ENCODE measurements at regions not wholly inside any gene's neighbourhood (a gene's known extent, or its start where the extent isn't known, plus 50 kb on each side); places are given as distances from the start of the nearest gene placed in this dataset.

DNA sequence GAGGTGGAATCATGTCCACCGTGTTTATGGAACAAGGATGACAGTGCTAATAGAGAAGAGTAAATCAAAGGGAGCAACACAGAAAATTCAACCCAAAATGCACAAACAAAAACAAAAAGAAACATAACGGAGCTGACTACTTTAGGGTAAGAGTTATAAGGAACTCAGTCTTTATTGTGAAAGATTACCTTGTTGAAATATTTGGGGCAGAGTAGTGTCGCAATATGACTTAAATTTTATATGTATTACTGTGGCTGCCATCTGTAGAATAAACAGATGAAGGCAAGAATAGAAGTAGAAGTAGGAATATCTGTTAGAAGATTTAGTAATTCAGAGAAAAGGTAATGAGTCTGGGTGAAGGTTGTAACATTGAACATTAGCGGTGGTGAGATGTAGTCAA lies 913.9 kb downstream of the BRINP3 start:
- Histone ChIP-seq H3K27me3 (ENCODE audit: control insufficient read depth, insufficient read depth, low read length) (no peaks in the 10 kb centered on the region), H3K27ac (ENCODE audit: low read depth in 2 of 2, low read length in 2 of 2) (no peak overlapping the region), H3K4me3 (ENCODE audit: low read length in 3 of 3) (no peak overlapping the region), H3K36me3 (ENCODE audit: control insufficient read depth in 2 of 3, insufficient read depth in 3 of 3, low read length in 3 of 3) (no peaks in the 10 kb centered on the region), H3K9me3 (ENCODE audit: control insufficient read depth in 2 of 3, insufficient read depth in 1 of 3, low read length in 3 of 3) (no peaks in the 10 kb centered on the region), H3K9ac (ENCODE audit: low read length in 3 of 3) (no peak overlapping the region), H3K4me1 (ENCODE audit: control insufficient read depth in 2 of 3, insufficient read depth in 2 of 3, low read depth in 1 of 3, low read length in 3 of 3) (no peaks in the 10 kb centered on the region)
- no peak for DNase-seq
- FAIRE-seq: no peak
- TF ChIP-seq, protein P1, sequence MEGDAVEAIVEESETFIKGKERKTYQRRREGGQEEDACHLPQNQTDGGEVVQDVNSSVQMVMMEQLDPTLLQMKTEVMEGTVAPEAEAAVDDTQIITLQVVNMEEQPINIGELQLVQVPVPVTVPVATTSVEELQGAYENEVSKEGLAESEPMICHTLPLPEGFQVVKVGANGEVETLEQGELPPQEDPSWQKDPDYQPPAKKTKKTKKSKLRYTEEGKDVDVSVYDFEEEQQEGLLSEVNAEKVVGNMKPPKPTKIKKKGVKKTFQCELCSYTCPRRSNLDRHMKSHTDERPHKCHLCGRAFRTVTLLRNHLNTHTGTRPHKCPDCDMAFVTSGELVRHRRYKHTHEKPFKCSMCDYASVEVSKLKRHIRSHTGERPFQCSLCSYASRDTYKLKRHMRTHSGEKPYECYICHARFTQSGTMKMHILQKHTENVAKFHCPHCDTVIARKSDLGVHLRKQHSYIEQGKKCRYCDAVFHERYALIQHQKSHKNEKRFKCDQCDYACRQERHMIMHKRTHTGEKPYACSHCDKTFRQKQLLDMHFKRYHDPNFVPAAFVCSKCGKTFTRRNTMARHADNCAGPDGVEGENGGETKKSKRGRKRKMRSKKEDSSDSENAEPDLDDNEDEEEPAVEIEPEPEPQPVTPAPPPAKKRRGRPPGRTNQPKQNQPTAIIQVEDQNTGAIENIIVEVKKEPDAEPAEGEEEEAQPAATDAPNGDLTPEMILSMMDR (IDR thresholded peaks at IDR 0.05; ENCODE audit: borderline replicate concordance, extremely low read depth, insufficient read depth): no peak
- intact Hi-C loops (cut with DNase I): no loop called here

DNA sequence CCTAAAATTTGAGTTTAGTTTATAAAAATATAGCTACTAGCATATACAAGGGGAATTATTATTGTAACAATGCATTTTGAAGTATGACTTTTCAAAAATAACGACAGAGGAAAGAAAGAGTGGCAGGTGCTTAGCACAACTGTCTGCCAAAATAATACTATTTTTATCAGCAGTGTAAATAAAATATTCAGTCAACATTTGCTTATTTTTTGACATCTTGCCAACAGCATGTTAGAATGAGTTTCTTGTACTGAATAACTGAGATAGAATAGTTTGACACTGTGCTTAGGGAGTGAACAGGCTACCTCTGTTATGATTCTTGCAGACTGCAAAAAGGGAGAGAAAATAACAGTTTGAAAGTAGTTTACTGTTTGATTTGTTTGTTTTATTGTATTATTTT lies 909.8 kb downstream of the BRINP3 start:
- TF ChIP-seq, protein P1 (IDR thresholded peaks at IDR 0.05; ENCODE audit: borderline replicate concordance, extremely low read depth, insufficient read depth): no peak
- intact Hi-C loops (cut with DNase I): no loop called here
- no peak for FAIRE-seq

DNA sequence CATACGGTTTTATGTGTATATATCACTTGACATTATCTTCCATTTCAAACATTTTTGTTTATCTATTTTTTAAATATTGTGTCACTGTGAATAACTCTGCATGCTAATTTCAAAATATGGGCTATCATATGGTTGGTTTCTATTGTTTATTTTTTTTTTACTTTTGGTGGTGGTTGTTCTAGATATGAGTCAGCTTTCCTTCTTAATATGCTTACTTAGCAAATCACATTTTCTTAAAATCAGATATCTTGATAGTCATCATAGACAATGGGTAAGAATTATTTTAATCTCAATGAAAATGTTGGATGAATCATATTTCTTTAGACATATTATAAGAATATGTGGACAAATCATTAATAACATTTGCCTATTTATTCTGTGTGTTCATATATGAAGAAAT lies 881.5 kb downstream of the BRINP3 start:
- FAIRE-seq (no peak), DNase-seq (no peak)
- Histone ChIP-seq H3K4me3 (ENCODE audit: low read length in 3 of 3) (no peak overlapping the region), H3K4me1 (ENCODE audit: control insufficient read depth in 2 of 3, insufficient read depth in 2 of 3, low read depth in 1 of 3, low read length in 3 of 3) (no peaks in the 10 kb centered on the region), H3K9me3 (ENCODE audit: control insufficient read depth in 2 of 3, insufficient read depth in 1 of 3, low read length in 3 of 3) (no peaks in the 10 kb centered on the region), H3K9ac (ENCODE audit: low read length in 3 of 3) (no peak overlapping the region), H3K36me3 (ENCODE audit: control insufficient read depth in 2 of 3, insufficient read depth in 3 of 3, low read length in 3 of 3) (no peaks in the 10 kb centered on the region), H3K27me3 (ENCODE audit: control insufficient read depth, insufficient read depth, low read length) (no peaks in the 10 kb centered on the region), H3K27ac (ENCODE audit: low read depth in 2 of 2, low read length in 2 of 2) (no peak overlapping the region)
- TF ChIP-seq, protein P1 (IDR thresholded peaks at IDR 0.05; ENCODE audit: borderline replicate concordance, extremely low read depth, insufficient read depth): no peak
- intact Hi-C loops (cut with DNase I): no loop called here

More for the DNA sequence above, 909.8 kb downstream of the BRINP3 start:
- Histone ChIP-seq H3K9me3 (ENCODE audit: control insufficient read depth in 2 of 3, insufficient read depth in 1 of 3, low read length in 3 of 3) (no peaks in the 10 kb centered on the region), H3K36me3 (ENCODE audit: control insufficient read depth in 2 of 3, insufficient read depth in 3 of 3, low read length in 3 of 3) (no peaks in the 10 kb centered on the region), H3K4me1 (ENCODE audit: control insufficient read depth in 2 of 3, insufficient read depth in 2 of 3, low read depth in 1 of 3, low read length in 3 of 3) (no peaks in the 10 kb centered on the region), H3K9ac (ENCODE audit: low read length in 3 of 3) (no peak overlapping the region), H3K27me3 (ENCODE audit: control insufficient read depth, insufficient read depth, low read length) (no peaks in the 10 kb centered on the region), H3K27ac (ENCODE audit: low read depth in 2 of 2, low read length in 2 of 2) (no peak overlapping the region), H3K4me3 (ENCODE audit: low read length in 3 of 3) (no peak overlapping the region)
- DNase-seq: no peak

DNA sequence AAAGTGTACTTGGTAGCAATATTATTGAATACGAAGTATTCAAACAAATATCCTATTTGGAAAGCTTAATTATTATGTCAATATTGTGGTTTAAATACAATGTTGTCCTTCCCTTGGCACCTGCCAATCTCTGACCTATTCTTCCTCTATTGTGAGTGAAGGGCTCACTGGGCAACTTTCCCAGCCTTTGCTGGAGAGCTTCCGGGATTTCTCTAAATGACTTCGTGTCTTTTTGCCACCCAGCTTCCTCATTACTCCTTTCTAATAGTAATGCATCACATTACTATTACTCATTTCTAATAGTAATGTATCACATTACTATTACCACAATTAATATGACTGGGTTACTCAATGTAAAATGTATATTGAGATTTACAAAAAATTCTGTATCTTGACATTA lies 880.6 kb downstream of the BRINP3 start:
- intact Hi-C loops (cut with DNase I): no loop called here
- no peaks in the 10 kb centered on the region for H3K27me3 ChIP-seq (ENCODE audit: control insufficient read depth, insufficient read depth, low read length)
- FAIRE-seq: no peak
- H3K9me3 ChIP-seq (ENCODE audit: control insufficient read depth in 2 of 3, insufficient read depth in 1 of 3, low read length in 3 of 3): no peaks in the 10 kb centered on the region
- no peaks in the 10 kb centered on the region for H3K4me1 ChIP-seq (ENCODE audit: control insufficient read depth in 2 of 3, insufficient read depth in 2 of 3, low read depth in 1 of 3, low read length in 3 of 3)
- H3K4me3 ChIP-seq (ENCODE audit: low read length in 3 of 3): no peak overlapping the region
- no peak for DNase-seq
- TF ChIP-seq, protein P1 (IDR thresholded peaks at IDR 0.05; ENCODE audit: borderline replicate concordance, extremely low read depth, insufficient read depth): no peak
- H3K36me3 ChIP-seq (ENCODE audit: control insufficient read depth in 2 of 3, insufficient read depth in 3 of 3, low read length in 3 of 3): no peaks in the 10 kb centered on the region
- H3K27ac ChIP-seq (ENCODE audit: low read depth in 2 of 2, low read length in 2 of 2): no peak overlapping the region
- no peak overlapping the region for H3K9ac ChIP-seq (ENCODE audit: low read length in 3 of 3)
